Smooth muscle cell (in vitro differentiated cells): ENCODE measurements at regions not wholly inside any gene's neighbourhood (a gene's known extent, or its start where the extent isn't known, plus 50 kb on each side); places are given as distances from the start of the nearest gene placed in this dataset. TPM values are rescaled to one million over a fixed set of nuclear protein-coding genes. Genes with fewer than 3 reads are reported as not detected.
A peak's percentile ranks its signal among the peaks of the same experiment; 100 is the strongest.

Experiments used
- DNase-seq: peaks from one replicate; lab custom pipeline; 2025; ENCODE audit not compliant: unreplicated experiment; lab: John Stamatoyannopoulos, UW
- H2AFZ ChIP-seq: fragments of 200-600 bp; sonication (generic); 2 replicates; pipeline ENCODE4 v1.6.0; 2016; ENCODE audit warnings: antibody characterized with exemption, low read depth, mild to moderate bottlenecking
- H3F3A ChIP-seq: fragments of 200-600 bp; sonication (generic); 2 replicates; pipeline ENCODE4 v1.6.0; 2017; ENCODE audit warnings: antibody characterized with exemption, low read depth
- H3K27ac ChIP-seq: fragments of 200-600 bp; sonication (generic); 2 replicates; pipeline ENCODE4 v1.5.1; 2016; ENCODE audit warnings: low read depth, mild to moderate bottlenecking
- H3K27me3 ChIP-seq: fragments of 200-600 bp; sonication (generic); 2 replicates; pipeline ENCODE4 v1.6.1; 2016; ENCODE audit warnings: low read depth, mild to moderate bottlenecking
- H3K36me3 ChIP-seq: fragments of 200-600 bp; sonication (generic); 2 replicates; pipeline ENCODE4 v1.5.1; 2016; ENCODE audit warnings: low read depth
- H3K4me1 ChIP-seq: fragments of 200-600 bp; sonication (generic); 2 replicates; pipeline ENCODE4 v1.5.1; 2016; ENCODE audit warnings: low read depth
- H3K4me2 ChIP-seq: fragments of 200-600 bp; sonication (generic); 2 replicates; pipeline ENCODE4 v1.6.0; 2016; ENCODE audit warnings: mild to moderate bottlenecking
- H3K4me3 ChIP-seq: fragments of 200-600 bp; sonication (generic); 2 replicates; pipeline ENCODE4 v1.5.1; 2016; ENCODE audit warnings: mild to moderate bottlenecking
- H3K79me2 ChIP-seq: fragments of 200-600 bp; sonication (generic); 2 replicates; pipeline ENCODE4 v1.6.0; 2016; ENCODE audit warnings: low read depth, mild to moderate bottlenecking
- H3K9ac ChIP-seq: fragments of 200-600 bp; sonication (generic); 2 replicates; pipeline ENCODE4 v1.6.0; 2016; ENCODE audit warnings: low read depth
- H3K9me3 ChIP-seq: fragments of 200-600 bp; sonication (generic); replicated peaks from 2 replicates; pipeline ENCODE4 v1.5.1; 2016; ENCODE audit warnings: low read depth
- H4K20me1 ChIP-seq: fragments of 200-600 bp; sonication (generic); 2 replicates; pipeline ENCODE4 v1.6.0; 2016; ENCODE audit warnings: low read depth
- CTCF ChIP-seq: fragments of 200-600 bp; sonication (generic); IDR thresholded peaks from 2 replicates; pipeline ENCODE4 v1.5.1; 2017; ENCODE audit warnings: borderline replicate concordance, mild to moderate bottlenecking, antibody characterized with exemption; ENCODE audit not compliant: insufficient read depth, poor library complexity, severe bottlenecking
- WGBS: methylation state at CpG from one replicate; pipeline ENCODE4 v1.1.7; 2016; ENCODE audit warnings: low lambda C conversion rate; 5-methylcytosine and 5-hydroxymethylcytosine counted together
- microRNA-seq: library from miRNA; unstranded; fragments of <30 nt; microRNA quantifications from one replicate; pipeline ENCODE4, GENCODE V29; 2016; ENCODE audit warnings: borderline number of aligned reads
- small RNA-seq: library from RNA; depleted of rRNA; stranded (forward); fragments of <200 nt; gene quantifications from one replicate; pipeline ENCODE3, GENCODE V24; 2014

GRCh38 chr3:159937561-159938166 is 51.0 kb upstream of the IL12A start:
- 85% methylated on average over 4 of the region's 4 CpGs for WGBS
- Histone ChIP-seq H3K4me3 (no peak overlapping the region), H3K4me1 (no peaks in the 10 kb centered on the region), H3K27ac (no peak overlapping the region), H3K9ac (no peak overlapping the region), H3K79me2 (no peaks in the 10 kb centered on the region), H3F3A (no peaks in the 10 kb centered on the region), H3K36me3 (no peaks in the 10 kb centered on the region), H3K27me3 (no peaks in the 10 kb centered on the region), H2AFZ (no peak overlapping the region), H3K4me2 (no peak overlapping the region), H4K20me1 (no peaks in the 10 kb centered on the region), H3K9me3 (no peaks in the 10 kb centered on the region)
- DNase-seq, result no peak
- no peak for TF ChIP-seq CTCF

GRCh38 chr3:159938714-159939113 is 49.9 kb upstream of the IL12A start:
- TF ChIP-seq CTCF, result no peak
- Histone ChIP-seq H3K79me2 (no peaks in the 10 kb centered on the region), H3F3A (no peaks in the 10 kb centered on the region), H2AFZ (no peak overlapping the region), H3K4me2 (no peak overlapping the region), H3K27me3 (no peaks in the 10 kb centered on the region), H3K9me3 (no peaks in the 10 kb centered on the region), H3K9ac (no peak overlapping the region), H3K4me1 (no peaks in the 10 kb centered on the region), H3K36me3 (no peaks in the 10 kb centered on the region), H3K27ac (no peak overlapping the region), H3K4me3 (no peak overlapping the region), H4K20me1 (no peaks in the 10 kb centered on the region)
- 89% methylated on average over 2 of the region's 2 CpGs for WGBS
- DNase-seq, result no peak

Small RNA genes lying in the stretch of these regions (microRNA-seq; reads per million reads assigned to microRNA genes)
- not detected for gene MIR3919

Small RNA genes lying in the stretch of these regions (small RNA-seq; reads per million reads assigned to genes)
- gene MIR3919, result not detected
- gene RNU2-31P, result 0.53 reads per million, percentile 18 among the genes with 10 or more reads in this experiment
